Naive thymus-derived CD4-positive, alpha-beta T cell (primary cell): ENCODE measurements at regions not wholly inside any gene's neighbourhood (a gene's known extent, or its start where the extent isn't known, plus 50 kb on each side); places are given as distances from the start of the nearest gene placed in this dataset.

Experiments used
- ATAC-seq: fragments of 150-1000 bp; cut with Tn5 transposase; 2 replicates; pipeline ENCODE4 v1.10.0; 2021; ENCODE audit warnings: mild to moderate bottlenecking, moderate library complexity
- CTCF ChIA-PET: fragments of 350-600 bp; sonication (Branson Sonifier 250); formaldehyde crosslinking; loops from one replicate; lab custom pipeline; 2021; ENCODE audit warnings: antibody characterized with exemption; lab: Charles Lee
- POLR2A ChIA-PET: fragments of 350-600 bp; sonication (Branson Sonifier 250); formaldehyde crosslinking; loops from one replicate; lab custom pipeline; 2021; ENCODE audit warnings: antibody characterized with exemption, inconsistent platforms; lab: Charles Lee
- DNase-seq, 9 donors: peaks; one replicate each; pipeline versions ENCODE4 v3.0.0 to v3.0.0-alpha.2; 2020 to 2022; ENCODE audit warnings: mixed read lengths in 1 of 9
- H3K27ac ChIP-seq: one replicate; pipeline ENCODE4 v1.7.0; 2013; ENCODE audit warnings: mild to moderate bottlenecking, low read depth, low read length, moderate library complexity
- H3K27me3 ChIP-seq, 2 donors: one replicate each; pipeline ENCODE4 v1.7.0; 2013; ENCODE audit warnings: low read length in 2 of 2, mild to moderate bottlenecking in 2 of 2, moderate library complexity in 2 of 2; ENCODE audit not compliant: control insufficient read depth in 2 of 2, insufficient read depth in 2 of 2
- H3K36me3 ChIP-seq, 3 experiments: 1 replicate in 2 of 3; 2 replicates in 1 of 3; pipeline ENCODE4 v1.7.0; 2013; ENCODE audit warnings: low read length in 3 of 3, mild to moderate bottlenecking in 3 of 3, moderate library complexity in 1 of 3; ENCODE audit not compliant: insufficient read depth in 3 of 3, control insufficient read depth in 2 of 3
- H3K4me1 ChIP-seq, 2 donors: one replicate each; pipeline ENCODE4 v1.7.0; 2013; ENCODE audit warnings: low read length in 2 of 2, mild to moderate bottlenecking in 2 of 2, moderate library complexity in 1 of 2; ENCODE audit not compliant: control insufficient read depth in 2 of 2, insufficient read depth in 2 of 2
- H3K4me3 ChIP-seq: 2 replicates; pipeline ENCODE4 v1.7.0; 2013; ENCODE audit warnings: mild to moderate bottlenecking, low read length
- H3K9me3 ChIP-seq, 3 experiments: 1 replicate in 2 of 3; 2 replicates in 1 of 3; pipeline ENCODE4 v1.7.0; 2013; ENCODE audit warnings: low read length in 3 of 3; ENCODE audit not compliant: control insufficient read depth in 2 of 3
- H3K27ac Mint-ChIP-seq, 9 donors: one replicate each; pipeline ENCODE4 v1.8.0; 2020 to 2022; ENCODE audit warnings: mixed read lengths in 9 of 9, mild to moderate bottlenecking in 8 of 9, moderate library complexity in 5 of 9, inconsistent platforms in 2 of 9
- H3K27me3 Mint-ChIP-seq, 5 donors: one replicate each; pipeline ENCODE4 v1.8.0; 2021 to 2022; ENCODE audit warnings: mixed read lengths in 5 of 5, mild to moderate bottlenecking in 1 of 5
- H3K36me3 Mint-ChIP-seq, 5 donors: one replicate each; pipeline ENCODE4 v1.8.0; 2020 to 2022; ENCODE audit warnings: mixed read lengths in 5 of 5, mild to moderate bottlenecking in 3 of 5, inconsistent platforms in 1 of 5
- H3K4me1 Mint-ChIP-seq, 7 donors: one replicate each; pipeline ENCODE4 v1.8.0; 2020 to 2022; ENCODE audit warnings: mixed read lengths in 7 of 7, mild to moderate bottlenecking in 3 of 7, inconsistent platforms in 1 of 7
- H3K4me3 Mint-ChIP-seq, 10 donors: one replicate each; pipeline ENCODE4 v1.8.0; 2020 to 2022; ENCODE audit warnings: mild to moderate bottlenecking in 10 of 10, mixed read lengths in 10 of 10, moderate library complexity in 6 of 10, inconsistent platforms in 2 of 10
- H3K9me3 Mint-ChIP-seq, 11 donors: one replicate each; pipeline ENCODE4 v1.8.0; 2020 to 2022; ENCODE audit warnings: mixed read lengths in 11 of 11, mild to moderate bottlenecking in 4 of 11, inconsistent platforms in 1 of 11, moderate library complexity in 1 of 11
- intact Hi-C, 2 donors: fragments of 100-400 bp; cut with micrococcal nuclease; formaldehyde crosslinking; loops; one replicate each; pipeline ENCODE4 v1.15.1; 2023

DNA sequence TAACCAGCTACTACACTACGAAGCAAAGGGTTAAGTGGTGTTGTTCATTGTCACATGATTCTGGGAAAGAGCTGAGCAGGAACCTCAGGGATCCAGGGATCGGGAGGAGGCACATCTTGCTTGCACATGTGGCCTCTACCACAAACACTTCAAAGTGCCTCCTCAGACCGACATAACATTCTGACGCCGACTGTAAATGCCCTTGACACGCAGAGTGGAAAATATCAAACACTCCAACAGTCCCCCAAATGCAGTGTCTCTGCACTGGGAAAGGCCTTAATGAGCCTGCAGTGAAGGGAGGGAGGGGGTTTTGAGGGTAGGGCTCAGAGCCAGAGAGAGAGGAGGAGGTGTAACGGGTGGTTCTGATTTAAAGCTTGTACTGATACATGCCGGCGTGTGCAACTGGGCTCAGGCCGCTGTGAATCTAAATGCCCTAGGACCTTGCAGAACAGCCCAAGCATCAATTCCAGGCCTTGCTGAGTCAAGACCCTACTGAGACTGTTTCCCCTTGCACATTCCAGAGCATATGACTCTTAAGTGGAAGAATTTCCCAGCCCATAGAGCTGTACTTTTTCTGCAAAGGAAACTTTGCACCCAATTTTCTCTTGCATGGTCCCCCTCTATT, 163.7 kb downstream of the NTMT2 start:
- Histone ChIP-seq H3K9me3 (no peaks in the 10 kb centered on the region), H3K4me1 (no peaks in the 10 kb centered on the region), H3K4me3 (no peak overlapping the region), H3K27me3 (no peaks in the 10 kb centered on the region), H3K27ac (no peak overlapping the region), H3K36me3 (no peaks in the 10 kb centered on the region)
- Mint-ChIP-seq H3K9me3 (no peaks in the 10 kb centered on the region), H3K27me3 (peaks cover 0 to 18% (median 6%) of the 10 kb centered on the region in 5 donors), H3K4me1 (no peaks in the 10 kb centered on the region), H3K4me3 (no peak overlapping the region), H3K27ac (no peak overlapping the region), H3K36me3 (no peaks in the 10 kb centered on the region)
- ATAC-seq = no peak
- intact Hi-C loops = no loop called here
- no peak for DNase-seq
- POLR2A ChIA-PET = no interaction called here
- CTCF ChIA-PET = no interaction called here

GRCh38 chr1:170310014-170310405, 164.3 kb downstream of the NTMT2 start:
- Histone ChIP-seq H3K27me3 (no peaks in the 10 kb centered on the region), H3K4me1 (no peaks in the 10 kb centered on the region), H3K4me3 (no peak overlapping the region), H3K27ac (no peak overlapping the region), H3K9me3 (no peaks in the 10 kb centered on the region), H3K36me3 (no peaks in the 10 kb centered on the region)
- no peak overlapping the region for H3K27ac Mint-ChIP-seq
- POLR2A ChIA-PET = no interaction called here
- no peak overlapping the region for H3K4me3 Mint-ChIP-seq
- H3K36me3 Mint-ChIP-seq = no peaks in the 10 kb centered on the region
- DNase-seq = no peak
- no peaks in the 10 kb centered on the region for H3K4me1 Mint-ChIP-seq
- intact Hi-C loops = no loop called here
- no peaks in the 10 kb centered on the region for H3K9me3 Mint-ChIP-seq
- no peak for ATAC-seq
- CTCF ChIA-PET = no interaction called here
- peaks cover 0 to 22% (median 6%) of the 10 kb centered on the region in 5 donors for H3K27me3 Mint-ChIP-seq

DNA sequence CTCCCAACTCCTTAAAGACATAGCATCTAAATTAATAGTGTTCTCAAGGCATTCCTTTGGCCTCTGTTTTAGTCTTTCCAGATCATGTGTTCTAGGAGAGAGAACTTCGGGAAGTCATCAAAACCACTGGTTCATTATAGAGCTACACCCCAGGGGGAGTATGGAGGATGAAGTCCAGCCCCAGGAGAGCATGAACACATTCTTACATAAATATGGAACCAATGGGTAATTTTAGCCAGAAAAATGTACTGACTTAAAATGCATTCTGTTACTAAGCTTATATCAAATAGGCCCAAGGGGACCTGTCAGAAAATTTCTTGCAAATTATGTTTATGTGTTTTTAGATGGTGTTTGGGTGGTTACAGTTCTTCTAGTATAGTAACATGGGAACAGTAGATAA, 165.2 kb downstream of the NTMT2 start:
- no peaks in the 10 kb centered on the region for H3K27me3 ChIP-seq
- Mint-ChIP-seq H3K36me3 (no peaks in the 10 kb centered on the region), H3K27ac (no peak overlapping the region), H3K4me3 (no peak overlapping the region), H3K9me3 (peaks cover 0 to 4% (median 0%) of the 10 kb centered on the region in 11 donors), H3K4me1 (peaks cover 0 to 2% (median 0%) of the 10 kb centered on the region in 7 donors), H3K27me3 (peaks cover 0 to 26% (median 5%) of the 10 kb centered on the region in 5 donors)
- CTCF ChIA-PET = no interaction called here
- no peak overlapping the region for H3K27ac ChIP-seq
- POLR2A ChIA-PET = no interaction called here
- ATAC-seq = no peak
- DNase-seq = no peak
- H3K9me3 ChIP-seq = no peaks in the 10 kb centered on the region
- no peaks in the 10 kb centered on the region for H3K4me1 ChIP-seq
- intact Hi-C loops = no loop called here
- H3K4me3 ChIP-seq = no peak overlapping the region
- no peaks in the 10 kb centered on the region for H3K36me3 ChIP-seq

- Mint-ChIP-seq H3K9me3 (peaks cover 0 to 4% (median 0%) of the 10 kb centered on the region in 11 donors), H3K27me3 (peaks cover 0 to 31% (median 6%) of the 10 kb centered on the region in 5 donors), H3K36me3 (no peaks in the 10 kb centered on the region), H3K4me1 (peaks cover 0 to 2% (median 0%) of the 10 kb centered on the region in 7 donors), H3K4me3 (no peak overlapping the region), H3K27ac (no peak overlapping the region)
- Histone ChIP-seq H3K36me3 (no peaks in the 10 kb centered on the region), H3K9me3 (no peaks in the 10 kb centered on the region), H3K27me3 (no peaks in the 10 kb centered on the region), H3K4me1 (no peaks in the 10 kb centered on the region), H3K4me3 (no peak overlapping the region), H3K27ac (no peak overlapping the region)
- DNase-seq (no peak), ATAC-seq (no peak)
- POLR2A ChIA-PET = no interaction called here
- intact Hi-C loops = no loop called here
- CTCF ChIA-PET = no interaction called here
Observed at GRCh38 chr1:170313306-170313705, 167.5 kb downstream of the NTMT2 start.

GRCh38 chr1:170316270-170316669, 170.5 kb downstream of the NTMT2 start:
- DNase-seq (no peak), ATAC-seq (no peak)
- Histone ChIP-seq H3K27me3 (no peaks in the 10 kb centered on the region), H3K36me3 (no peaks in the 10 kb centered on the region), H3K27ac (no peak overlapping the region), H3K4me1 (no peaks in the 10 kb centered on the region), H3K9me3 (no peaks in the 10 kb centered on the region), H3K4me3 (no peak overlapping the region)
- peaks cover 0 to 31% (median 6%) of the 10 kb centered on the region in 5 donors for H3K27me3 Mint-ChIP-seq
- ChIA-PET CTCF (no interaction called here), POLR2A (no interaction called here)
- peaks cover 0 to 4% (median 0%) of the 10 kb centered on the region in 11 donors for H3K9me3 Mint-ChIP-seq
- H3K36me3 Mint-ChIP-seq = no peaks in the 10 kb centered on the region
- H3K4me3 Mint-ChIP-seq = no peak overlapping the region
- peaks cover 0 to 2% (median 0%) of the 10 kb centered on the region in 7 donors for H3K4me1 Mint-ChIP-seq
- H3K27ac Mint-ChIP-seq = no peak overlapping the region
- intact Hi-C loops = no loop called here

DNA sequence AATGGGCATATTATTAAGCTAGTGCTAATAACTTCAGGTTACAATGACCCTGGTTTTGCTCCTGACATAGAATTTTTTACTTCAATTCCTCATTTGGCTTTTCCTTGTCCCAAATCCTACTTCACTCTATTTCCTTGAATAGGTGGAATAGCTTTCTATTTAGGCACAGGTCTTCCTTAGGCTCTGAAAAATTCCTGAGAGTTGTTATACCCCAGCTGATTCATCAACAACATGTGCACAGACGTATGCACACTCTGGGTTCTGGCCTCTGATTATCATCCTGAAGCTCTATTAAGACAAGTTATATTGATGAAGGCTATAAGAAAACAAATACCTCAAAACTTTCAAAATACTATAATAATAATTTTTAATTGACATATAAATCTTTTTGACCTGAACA, 172.4 kb downstream of the NTMT2 start:
- ChIA-PET POLR2A (no interaction called here), CTCF (no interaction called here)
- peaks cover 0 to 24% (median 6%) of the 10 kb centered on the region in 5 donors for H3K27me3 Mint-ChIP-seq
- Histone ChIP-seq H3K9me3 (no peaks in the 10 kb centered on the region), H3K27me3 (no peaks in the 10 kb centered on the region), H3K4me1 (no peaks in the 10 kb centered on the region), H3K36me3 (no peaks in the 10 kb centered on the region), H3K4me3 (no peak overlapping the region), H3K27ac (no peak overlapping the region)
- H3K4me3 Mint-ChIP-seq = no peak overlapping the region
- ATAC-seq = no peak
- H3K4me1 Mint-ChIP-seq = peaks cover 0 to 2% (median 0%) of the 10 kb centered on the region in 7 donors
- H3K27ac Mint-ChIP-seq = no peak overlapping the region
- DNase-seq = no peak
- no peaks in the 10 kb centered on the region for H3K36me3 Mint-ChIP-seq
- peaks cover 0 to 4% (median 0%) of the 10 kb centered on the region in 11 donors for H3K9me3 Mint-ChIP-seq
- intact Hi-C loops = no loop called here

GRCh38 chr1:170318736-170319135, 173.0 kb downstream of the NTMT2 start:
- H3K4me3 ChIP-seq = no peak overlapping the region
- no peaks in the 10 kb centered on the region for H3K36me3 ChIP-seq
- Mint-ChIP-seq H3K4me3 (no peak overlapping the region), H3K4me1 (peaks cover 0 to 2% (median 0%) of the 10 kb centered on the region in 7 donors), H3K36me3 (no peaks in the 10 kb centered on the region), H3K27me3 (peaks cover 0 to 19% (median 10%) of the 10 kb centered on the region in 5 donors), H3K9me3 (peaks cover 0 to 7% (median 0%) of the 10 kb centered on the region in 11 donors), H3K27ac (no peak overlapping the region)
- ChIA-PET POLR2A (no interaction called here), CTCF (no interaction called here)
- H3K27me3 ChIP-seq = no peaks in the 10 kb centered on the region
- no peak for DNase-seq
- ATAC-seq = no peak
- no peak overlapping the region for H3K27ac ChIP-seq
- no peaks in the 10 kb centered on the region for H3K9me3 ChIP-seq
- intact Hi-C loops = no loop called here
- H3K4me1 ChIP-seq = no peaks in the 10 kb centered on the region
